ENCODE measurements at regions not wholly inside any gene's neighbourhood (a gene's known extent, or its start where the extent isn't known, plus 50 kb on each side); places are given as distances from the start of the nearest gene placed in this dataset.

DNA sequence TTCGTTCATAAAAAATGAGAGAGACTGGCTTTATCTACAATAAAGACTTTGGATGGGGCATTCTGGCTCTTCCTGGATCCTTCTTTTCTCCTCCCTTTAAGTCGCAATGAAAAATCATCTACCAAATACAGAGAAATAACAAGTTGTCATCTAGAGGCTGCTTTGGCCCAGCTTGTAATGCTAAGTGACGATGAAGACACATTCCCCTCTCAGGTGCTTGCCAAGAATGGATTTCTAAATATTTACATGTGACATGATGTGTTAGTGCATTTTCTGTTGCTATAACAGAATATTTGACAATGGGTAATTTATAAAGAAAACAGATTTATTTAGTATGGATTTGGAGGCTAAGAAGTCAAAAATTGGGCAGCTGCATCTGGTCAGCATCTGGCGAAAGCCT lies 308.6 kb upstream of the NPVF start:
- TF ChIP-seq CTCF (IDR thresholded peaks at IDR 0.05) (no peak), EZH2 (IDR thresholded peaks at IDR 0.05; ENCODE audit: borderline replicate concordance, insufficient read depth, low read depth, low read length, poor library complexity, severe bottlenecking) (no peak)
- H3K9me3 ChIP-seq (ENCODE audit: control extremely low read depth in 1 of 3, control insufficient read depth in 2 of 3, insufficient read depth in 1 of 3, low read length in 2 of 3), result no peaks in the 10 kb centered on the region
- Mint-ChIP-seq H3K27ac (no peak overlapping the region), H3K4me1 (no peaks in the 10 kb centered on the region), H3K27me3 (peaks cover 28% of the 10 kb centered on the region), H3K9me3 (ENCODE audit: insufficient read depth) (no peaks in the 10 kb centered on the region), H3K4me3 (no peak overlapping the region)
- H3K4me2 ChIP-seq (replicated peaks; ENCODE audit: low read depth, low read length, poor library complexity, severe bottlenecking), result no peak overlapping the region
- H4K20me1 ChIP-seq (ENCODE audit: control insufficient read depth, insufficient read depth, low read length, poor library complexity, severe bottlenecking), result no peaks in the 10 kb centered on the region
- WGBS (ENCODE audit: insufficient coverage), result no CpG with 5 or more reads among the region's 4 CpGs
- no peak overlapping the region for H3K9ac ChIP-seq (ENCODE audit: low read length)
- POLR2A ChIA-PET, result no interaction called here
- no peak overlapping the region for H3K27ac ChIP-seq (ENCODE audit: low read length in 2 of 2)
- H2AFZ ChIP-seq (ENCODE audit: insufficient read depth, low read depth, low read length, poor library complexity, severe bottlenecking), result no peak overlapping the region
- H3K36me3 ChIP-seq (replicated peaks in 1 of 2; ENCODE audit: control extremely low read depth in 1 of 2, control insufficient read depth in 1 of 2, extremely low read depth in 1 of 2, insufficient read depth in 2 of 2, low read length in 1 of 2), result no peaks in the 10 kb centered on the region
- CTCF ChIA-PET, result no interaction called here
- no peak overlapping the region for H3K4me3 ChIP-seq (ENCODE audit: control extremely low read depth in 1 of 5, extremely low read depth in 1 of 5, insufficient read depth in 1 of 5, low read depth in 2 of 5, low read length in 4 of 5)
- peaks cover 0 to 4% (median 0%) of the 10 kb centered on the region in 4 experiments for H3K27me3 ChIP-seq (replicated peaks in 1 of 4; ENCODE audit: control extremely low read depth in 1 of 4, control insufficient read depth in 3 of 4, insufficient read depth in 4 of 4, low read length in 3 of 4)
- ATAC-seq (ENCODE audit: low read depth), result no peak
- no peak for DNase-seq
- intact Hi-C loops (cut with micrococcal nuclease), result no loop called here
- H3K79me2 ChIP-seq (ENCODE audit: control insufficient read depth, insufficient read depth, low read length), result no peaks in the 10 kb centered on the region
- H3K4me1 ChIP-seq (ENCODE audit: control insufficient read depth in 2 of 2, insufficient read depth in 2 of 2, low read length in 2 of 2), result no peaks in the 10 kb centered on the region

DNA sequence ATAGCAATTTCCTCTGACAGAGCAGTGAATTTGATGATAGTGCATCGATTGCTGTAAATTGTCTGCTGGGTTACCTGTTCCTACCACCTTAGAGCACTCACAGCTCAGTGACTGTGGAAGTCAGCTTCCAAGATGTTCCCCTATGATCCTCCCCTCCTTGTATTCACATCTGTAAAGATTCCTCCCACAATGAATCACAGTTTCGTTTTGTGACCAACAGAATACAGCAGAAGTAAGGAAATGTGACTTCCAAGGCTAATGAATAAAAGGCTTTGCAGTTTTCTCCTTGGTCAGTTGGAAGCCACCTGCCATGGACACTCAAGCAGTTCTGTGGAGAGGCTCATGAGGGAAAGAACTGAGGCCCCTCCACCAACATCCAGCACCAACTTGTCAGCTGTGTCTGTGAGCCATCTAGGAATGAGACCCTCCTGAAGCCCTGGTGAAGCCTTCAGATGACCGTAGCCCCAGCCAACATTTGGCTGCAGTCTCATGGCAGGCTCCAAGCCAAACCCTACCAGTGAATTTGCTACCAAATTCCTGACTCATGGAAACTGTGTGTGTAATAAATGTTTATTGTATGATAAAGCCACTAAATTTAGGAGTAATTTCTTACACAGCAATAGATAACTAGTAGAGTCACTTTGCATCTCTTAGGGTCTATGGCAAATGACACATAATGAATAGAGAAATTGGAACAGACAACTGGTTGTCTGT lies 309.5 kb upstream of the NPVF start:
- peaks cover 34% of the 10 kb centered on the region for H3K27me3 Mint-ChIP-seq
- no peaks in the 10 kb centered on the region for H3K4me1 ChIP-seq (ENCODE audit: control insufficient read depth in 2 of 2, insufficient read depth in 2 of 2, low read length in 2 of 2)
- DNase-seq, result no peak
- no peak overlapping the region for H3K4me3 Mint-ChIP-seq
- ATAC-seq (ENCODE audit: low read depth), result no peak
- no peak overlapping the region for H2AFZ ChIP-seq (ENCODE audit: insufficient read depth, low read depth, low read length, poor library complexity, severe bottlenecking)
- TF ChIP-seq EZH2 (IDR thresholded peaks at IDR 0.05; ENCODE audit: borderline replicate concordance, insufficient read depth, low read depth, low read length, poor library complexity, severe bottlenecking), result no peak
- TF ChIP-seq CTCF (IDR thresholded peaks at IDR 0.05), result no peak
- no peaks in the 10 kb centered on the region for H3K9me3 Mint-ChIP-seq (ENCODE audit: insufficient read depth)
- no peak overlapping the region for H3K4me3 ChIP-seq (ENCODE audit: control extremely low read depth in 1 of 5, extremely low read depth in 1 of 5, insufficient read depth in 1 of 5, low read depth in 2 of 5, low read length in 4 of 5)
- H3K27me3 ChIP-seq (replicated peaks in 1 of 4; ENCODE audit: control extremely low read depth in 1 of 4, control insufficient read depth in 3 of 4, insufficient read depth in 4 of 4, low read length in 3 of 4), result peaks cover 0 to 4% (median 0%) of the 10 kb centered on the region in 4 experiments
- H3K27ac ChIP-seq (ENCODE audit: low read length in 2 of 2), result no peak overlapping the region
- no peak overlapping the region for H3K27ac Mint-ChIP-seq
- POLR2A ChIA-PET, result no interaction called here
- H3K36me3 ChIP-seq (replicated peaks in 1 of 2; ENCODE audit: control extremely low read depth in 1 of 2, control insufficient read depth in 1 of 2, extremely low read depth in 1 of 2, insufficient read depth in 2 of 2, low read length in 1 of 2), result no peaks in the 10 kb centered on the region
- intact Hi-C loops (cut with micrococcal nuclease), result no loop called here
- WGBS (ENCODE audit: insufficient coverage), result 100% methylated on average over 1 of the region's 3 CpGs
- CTCF ChIA-PET, result no interaction called here
- no peaks in the 10 kb centered on the region for H3K4me1 Mint-ChIP-seq
- H3K9ac ChIP-seq (ENCODE audit: low read length), result no peak overlapping the region
- no peaks in the 10 kb centered on the region for H3K79me2 ChIP-seq (ENCODE audit: control insufficient read depth, insufficient read depth, low read length)
- H3K9me3 ChIP-seq (ENCODE audit: control extremely low read depth in 1 of 3, control insufficient read depth in 2 of 3, insufficient read depth in 1 of 3, low read length in 2 of 3), result no peaks in the 10 kb centered on the region
- H4K20me1 ChIP-seq (ENCODE audit: control insufficient read depth, insufficient read depth, low read length, poor library complexity, severe bottlenecking), result no peaks in the 10 kb centered on the region
- no peak overlapping the region for H3K4me2 ChIP-seq (replicated peaks; ENCODE audit: low read depth, low read length, poor library complexity, severe bottlenecking)
